Jurkat, Clone E6-1 (cell line): ENCODE measurements at regions not wholly inside any gene's neighbourhood (a gene's known extent, or its start where the extent isn't known, plus 50 kb on each side); places are given as distances from the start of the nearest gene placed in this dataset.

Experiments
- DNase-seq: peaks from one replicate; pipeline ENCODE4 v3.0.0-alpha.2; 2011; ENCODE audit warnings: low read depth, low spot score
- H3K4me3 ChIP-seq: 2 replicates; pipeline ENCODE4 v1.5.1; 2011; ENCODE audit warnings: mild to moderate bottlenecking, low read length, control low read depth, moderate library complexity

GRCh38 chr1:79839882-79840281 is 833.4 kb upstream of the ADGRL4 start:
- no peak overlapping the region for H3K4me3 ChIP-seq
- no peak for DNase-seq

GRCh38 chr1:79827446-79827845 is 820.9 kb upstream of the ADGRL4 start:
- H3K4me3 ChIP-seq = no peak overlapping the region
- DNase-seq = no peak

GRCh38 chr1:79825551-79825950 is 819.0 kb upstream of the ADGRL4 start:
- H3K4me3 ChIP-seq = no peak overlapping the region
- no peak for DNase-seq

- no peak for DNase-seq
- H3K4me3 ChIP-seq = no peak overlapping the region
Measured at GRCh38 chr1:79822053-79822452, 815.5 kb upstream of the ADGRL4 start.

- H3K4me3 ChIP-seq = no peak overlapping the region
- DNase-seq = no peak
Measured at GRCh38 chr1:79819140-79819539, 812.6 kb upstream of the ADGRL4 start.

GRCh38 chr1:79817031-79817560 is 810.6 kb upstream of the ADGRL4 start:
- H3K4me3 ChIP-seq = no peak overlapping the region
- DNase-seq = no peak

- no peak overlapping the region for H3K4me3 ChIP-seq
- no peak for DNase-seq
Measured at GRCh38 chr1:79815115-79815514, 808.6 kb upstream of the ADGRL4 start.

- DNase-seq = no peak
- no peak overlapping the region for H3K4me3 ChIP-seq
Measured at GRCh38 chr1:79811173-79811572, 804.6 kb upstream of the ADGRL4 start.

GRCh38 chr1:79808816-79809475 is 802.4 kb upstream of the ADGRL4 start:
- no peak overlapping the region for H3K4me3 ChIP-seq
- DNase-seq = no peak

- no peak overlapping the region for H3K4me3 ChIP-seq
- DNase-seq = no peak
Measured at GRCh38 chr1:79807816-79808215, 801.3 kb upstream of the ADGRL4 start.

GRCh38 chr1:79797487-79797886 is 791.0 kb upstream of the ADGRL4 start:
- no peak for DNase-seq
- no peak overlapping the region for H3K4me3 ChIP-seq

GRCh38 chr1:79796434-79796833 is 789.9 kb upstream of the ADGRL4 start:
- no peak overlapping the region for H3K4me3 ChIP-seq
- no peak for DNase-seq

GRCh38 chr1:79792219-79792930 is 785.8 kb upstream of the ADGRL4 start:
- DNase-seq = no peak
- H3K4me3 ChIP-seq = no peak overlapping the region

GRCh38 chr1:79791488-79792218 is 785.1 kb upstream of the ADGRL4 start:
- no peak for DNase-seq
- H3K4me3 ChIP-seq = no peak overlapping the region

- DNase-seq = no peak
Measured at GRCh38 chr1:79790950-79791349, 784.4 kb upstream of the ADGRL4 start.

GRCh38 chr1:79787631-79788030 is 781.1 kb upstream of the ADGRL4 start:
- H3K4me3 ChIP-seq = no peak overlapping the region
- DNase-seq = no peak

More at GRCh38 chr1:79790950-79791349, 784.4 kb upstream of the ADGRL4 start:
- H3K4me3 ChIP-seq = no peak overlapping the region

- DNase-seq = no peak
- no peak overlapping the region for H3K4me3 ChIP-seq
Measured at GRCh38 chr1:79785964-79786363, 779.4 kb upstream of the ADGRL4 start.

GRCh38 chr1:79785561-79785960 is 779.0 kb upstream of the ADGRL4 start:
- H3K4me3 ChIP-seq = no peak overlapping the region
- DNase-seq = no peak

- DNase-seq = no peak
Measured at GRCh38 chr1:79781261-79781660, 774.7 kb upstream of the ADGRL4 start.

More at GRCh38 chr1:79781261-79781660, 774.7 kb upstream of the ADGRL4 start:
- H3K4me3 ChIP-seq = no peak overlapping the region
